Prostate gland (tissue), 2 donors: ENCODE measurements at regions not wholly inside any gene's neighbourhood (a gene's known extent, or its start where the extent isn't known, plus 50 kb on each side); places are given as distances from the start of the nearest gene placed in this dataset.

Experiments used
- POLR2A ChIP-seq: fragments of 450-650 bp; IDR thresholded peaks from one replicate; pipeline ENCODE4 v1.6.1; 2016; ENCODE audit warnings: antibody characterized with exemption, mild to moderate bottlenecking
- TF ChIP-seq, protein P1 (sequence below), 4 experiments: fragments of 200-600 bp in 2 of 4; fragments of 450-650 bp in 2 of 4; sonication (generic) in 2 of 4; IDR thresholded peaks; 1 replicate in 3 of 4; 2 replicates in 1 of 4; pipeline ENCODE4 v1.5.1; 2016 to 2019; ENCODE audit warnings: antibody characterized with exemption in 4 of 4, mild to moderate bottlenecking in 2 of 4, moderate library complexity in 2 of 4

DNA sequence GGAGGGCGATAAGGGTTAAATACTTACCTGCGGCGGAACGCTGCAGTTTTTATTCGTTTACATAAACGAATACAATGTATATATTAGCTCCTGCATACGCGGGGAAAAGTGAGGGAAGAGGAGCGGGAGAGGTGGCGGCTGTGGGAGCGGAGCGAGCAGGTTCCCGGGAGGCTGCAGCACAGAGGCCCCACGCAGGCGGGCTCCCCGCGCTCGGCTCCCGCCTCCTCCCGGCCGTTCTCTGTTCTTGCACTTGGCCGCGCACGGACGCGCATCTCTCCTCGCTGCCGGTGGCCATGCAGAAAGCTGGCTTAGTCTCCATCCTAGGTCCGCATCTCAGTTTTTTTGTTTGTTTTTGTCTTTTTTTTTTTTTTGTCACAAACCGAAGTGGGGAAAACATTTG lies 340.4 kb upstream of the FAT1 start:
- TF ChIP-seq, protein P1, sequence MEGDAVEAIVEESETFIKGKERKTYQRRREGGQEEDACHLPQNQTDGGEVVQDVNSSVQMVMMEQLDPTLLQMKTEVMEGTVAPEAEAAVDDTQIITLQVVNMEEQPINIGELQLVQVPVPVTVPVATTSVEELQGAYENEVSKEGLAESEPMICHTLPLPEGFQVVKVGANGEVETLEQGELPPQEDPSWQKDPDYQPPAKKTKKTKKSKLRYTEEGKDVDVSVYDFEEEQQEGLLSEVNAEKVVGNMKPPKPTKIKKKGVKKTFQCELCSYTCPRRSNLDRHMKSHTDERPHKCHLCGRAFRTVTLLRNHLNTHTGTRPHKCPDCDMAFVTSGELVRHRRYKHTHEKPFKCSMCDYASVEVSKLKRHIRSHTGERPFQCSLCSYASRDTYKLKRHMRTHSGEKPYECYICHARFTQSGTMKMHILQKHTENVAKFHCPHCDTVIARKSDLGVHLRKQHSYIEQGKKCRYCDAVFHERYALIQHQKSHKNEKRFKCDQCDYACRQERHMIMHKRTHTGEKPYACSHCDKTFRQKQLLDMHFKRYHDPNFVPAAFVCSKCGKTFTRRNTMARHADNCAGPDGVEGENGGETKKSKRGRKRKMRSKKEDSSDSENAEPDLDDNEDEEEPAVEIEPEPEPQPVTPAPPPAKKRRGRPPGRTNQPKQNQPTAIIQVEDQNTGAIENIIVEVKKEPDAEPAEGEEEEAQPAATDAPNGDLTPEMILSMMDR (IDR thresholded peaks at IDR 0.05) = no peak
- TF ChIP-seq POLR2A = no peak
